ENCODE measurements at regions not wholly inside any gene's neighbourhood (a gene's known extent, or its start where the extent isn't known, plus 50 kb on each side); places are given as distances from the start of the nearest gene placed in this dataset.
"Not testable (repeated sequence)": the region's sequence is repeated elsewhere in the genome, so short reads cannot be mapped to it uniquely, and the experiment has no call there.

DNA sequence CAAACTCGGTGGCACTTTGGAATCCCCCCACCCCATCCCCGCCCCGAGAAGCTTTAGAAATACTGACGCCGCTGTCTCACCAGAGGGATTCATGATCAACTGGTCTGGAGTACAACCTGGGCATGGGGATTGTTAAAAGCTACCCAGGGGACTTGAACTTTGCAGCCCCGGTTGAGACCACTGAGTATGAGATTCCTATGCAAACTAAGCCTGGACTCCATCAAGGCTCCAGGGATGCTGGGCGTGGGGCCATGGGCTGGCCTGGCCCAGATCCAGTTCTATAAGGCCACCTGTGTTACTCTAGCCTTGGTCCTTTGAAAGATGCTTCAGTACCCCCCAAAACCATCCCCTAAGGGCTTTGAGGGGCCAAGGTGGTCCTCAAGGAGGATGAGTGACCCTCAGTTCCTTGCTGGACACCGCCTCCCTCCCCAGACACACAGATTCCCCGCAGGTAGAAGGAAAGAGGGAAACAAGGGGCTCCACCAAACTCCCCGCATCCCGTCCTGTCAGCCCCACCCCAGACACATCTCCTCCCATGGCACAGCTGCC, 68.5 kb downstream of the MRPL36 start:
- no peak for DNase-seq

GRCh38 chr5:1730487-1730847, 69.2 kb downstream of the MRPL36 start:
- no peak for DNase-seq

- no peak for DNase-seq
These were observed 69.8 kb downstream of the MRPL36 start for GRCh38 chr5:1729641-1730486.

DNA sequence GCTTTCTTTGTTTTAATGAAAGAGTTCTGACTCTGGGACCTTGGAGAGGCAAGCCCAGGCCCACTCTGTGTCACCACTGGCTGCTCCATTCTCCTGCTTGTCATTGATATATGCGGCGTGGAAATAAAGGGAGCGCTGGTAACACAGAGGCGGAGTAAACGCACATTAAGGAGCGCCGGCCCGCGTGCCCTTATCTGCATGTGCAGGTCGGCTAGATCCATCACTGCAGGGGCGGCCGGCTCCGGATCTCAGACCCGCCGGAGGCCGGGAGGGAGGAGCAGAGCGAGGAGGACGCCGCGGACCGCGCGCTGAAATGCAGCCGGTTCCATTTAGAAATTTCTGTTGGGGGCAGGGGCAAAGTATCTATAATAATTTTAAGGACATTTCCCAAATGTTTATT, 70.8 kb downstream of the MRPL36 start:
- DNase-seq, result no peak

GRCh38 chr5:1727571-1727970, 72.1 kb downstream of the MRPL36 start:
- no peak for DNase-seq

- no peak for DNase-seq
These were observed 72.7 kb downstream of the MRPL36 start for GRCh38 chr5:1726956-1727355.

GRCh38 chr5:1726469-1726865, 73.2 kb downstream of the MRPL36 start:
- no peak for DNase-seq

DNA sequence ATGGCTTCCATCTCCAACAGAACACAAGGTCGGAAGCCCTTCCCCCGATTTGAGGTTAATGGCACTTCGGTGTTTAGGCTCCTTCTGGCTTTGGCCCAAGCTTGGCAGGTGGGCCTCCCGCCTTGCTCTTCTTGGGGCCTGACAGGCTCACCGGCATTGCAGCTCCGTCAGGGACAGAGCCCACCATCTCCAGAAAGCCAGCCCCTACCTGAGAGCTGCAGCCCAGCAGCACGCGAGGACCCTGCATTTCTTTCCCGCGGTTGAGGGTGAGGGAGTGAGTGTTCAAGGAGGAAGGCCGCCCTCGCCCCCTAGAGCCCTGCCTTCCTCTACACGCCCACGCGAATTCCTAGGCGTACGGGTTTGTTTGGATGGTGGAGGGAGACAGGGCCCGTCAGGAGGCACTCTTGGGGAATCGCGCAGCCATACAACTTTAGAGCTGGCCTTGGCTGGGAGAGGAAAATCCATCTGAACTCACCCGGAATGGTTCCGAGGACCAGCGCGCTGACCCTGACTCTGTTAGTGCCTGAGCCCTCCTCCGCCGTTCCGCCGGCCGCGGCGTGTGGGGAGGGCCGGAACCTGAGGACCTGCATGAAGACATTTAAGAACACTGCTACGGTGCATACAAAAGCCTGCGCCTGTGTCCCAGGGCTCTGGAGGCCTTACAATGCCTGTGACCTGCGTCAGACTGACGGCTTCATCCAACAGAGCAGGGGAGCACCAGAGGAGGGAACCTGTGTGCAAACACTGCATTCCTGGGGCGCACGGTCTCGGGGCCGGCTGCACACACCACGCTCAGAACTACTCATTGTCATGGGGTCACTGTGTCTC, 73.8 kb downstream of the MRPL36 start:
- no peak for DNase-seq

- no peak for DNase-seq
These were observed 74.6 kb downstream of the MRPL36 start for GRCh38 chr5:1724822-1725602.

DNA sequence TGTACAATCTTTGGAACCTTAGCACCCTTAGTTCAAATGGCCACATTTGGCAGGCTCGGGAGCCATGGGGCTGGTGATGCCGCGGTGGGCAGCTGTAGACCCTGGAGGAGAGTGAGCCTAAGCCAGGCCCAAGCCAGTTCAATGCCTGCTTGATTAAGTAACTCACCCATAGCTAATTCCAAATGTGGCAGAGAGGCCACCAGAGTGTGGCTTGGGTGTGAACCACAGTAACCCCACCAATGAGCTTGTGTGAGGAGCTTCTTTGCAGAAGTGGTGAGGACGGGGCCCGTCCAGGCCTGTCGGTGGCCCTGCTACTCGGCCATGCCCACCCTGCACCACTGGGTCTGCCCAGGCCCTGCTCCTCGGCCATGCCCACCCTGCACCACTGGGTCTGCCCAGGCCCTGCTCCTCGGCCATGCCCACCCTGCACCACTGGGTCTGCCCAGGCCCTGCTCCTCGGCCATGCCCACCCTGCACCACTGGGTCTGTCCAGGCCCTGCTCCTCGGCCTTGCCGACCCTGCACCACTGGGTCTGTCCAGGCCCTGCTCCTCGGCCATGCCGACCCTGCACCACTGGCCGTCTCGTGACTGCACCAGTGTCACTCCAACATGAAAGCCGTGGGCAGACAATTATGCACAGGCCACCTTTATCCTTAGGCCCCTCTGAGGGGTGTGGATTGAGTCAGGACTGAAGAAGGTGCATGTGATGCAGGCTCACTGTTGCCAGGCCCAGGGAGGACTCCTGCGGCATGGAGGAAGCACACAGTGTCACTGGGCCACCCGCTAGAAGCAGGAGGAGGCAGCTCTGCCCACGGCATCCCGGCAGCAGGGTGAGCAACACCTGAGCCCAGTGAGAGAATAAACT, 75.4 kb downstream of the MRPL36 start:
- no peak for DNase-seq

DNA sequence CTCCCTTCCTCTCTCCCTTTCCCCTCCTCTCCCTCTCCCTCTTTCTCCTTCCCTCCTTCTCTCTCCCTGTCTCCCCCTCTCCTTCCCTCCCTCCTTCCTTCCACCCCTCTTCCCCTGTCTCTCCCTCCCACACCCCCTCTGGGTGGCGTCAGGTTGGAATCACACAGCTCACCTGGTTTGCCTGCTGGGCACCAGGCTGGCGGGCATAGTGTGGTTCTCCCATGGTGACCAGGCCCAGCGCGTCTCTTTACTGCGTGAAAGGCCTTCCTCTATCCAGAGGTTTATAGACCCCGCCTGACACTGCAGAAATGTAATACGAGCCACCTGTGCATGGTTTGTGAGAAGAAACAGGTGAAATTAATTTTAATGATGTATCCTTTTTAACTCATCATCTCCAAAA, 76.2 kb downstream of the MRPL36 start:
- DNase-seq, result no peak

DNA sequence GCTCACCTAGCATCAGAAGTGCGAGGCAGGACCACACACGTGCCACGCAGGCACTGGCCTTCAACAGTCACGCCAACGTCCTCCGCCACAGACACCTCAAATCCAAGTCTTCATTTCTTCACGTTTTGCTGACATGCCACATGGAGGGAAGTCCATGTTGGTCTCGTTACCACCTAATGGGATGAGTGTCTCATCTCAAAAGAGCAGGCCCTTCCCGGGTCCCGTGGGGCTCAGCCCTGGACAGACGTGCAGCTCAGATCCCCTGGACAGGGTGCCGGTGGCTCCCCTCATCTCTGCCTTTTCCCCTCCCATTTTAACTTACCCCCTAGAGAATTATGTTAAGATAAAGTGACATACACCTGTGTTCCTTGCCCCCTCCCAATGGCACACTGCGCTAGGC, 76.8 kb downstream of the MRPL36 start:
- DNase-seq, result no peak

DNA sequence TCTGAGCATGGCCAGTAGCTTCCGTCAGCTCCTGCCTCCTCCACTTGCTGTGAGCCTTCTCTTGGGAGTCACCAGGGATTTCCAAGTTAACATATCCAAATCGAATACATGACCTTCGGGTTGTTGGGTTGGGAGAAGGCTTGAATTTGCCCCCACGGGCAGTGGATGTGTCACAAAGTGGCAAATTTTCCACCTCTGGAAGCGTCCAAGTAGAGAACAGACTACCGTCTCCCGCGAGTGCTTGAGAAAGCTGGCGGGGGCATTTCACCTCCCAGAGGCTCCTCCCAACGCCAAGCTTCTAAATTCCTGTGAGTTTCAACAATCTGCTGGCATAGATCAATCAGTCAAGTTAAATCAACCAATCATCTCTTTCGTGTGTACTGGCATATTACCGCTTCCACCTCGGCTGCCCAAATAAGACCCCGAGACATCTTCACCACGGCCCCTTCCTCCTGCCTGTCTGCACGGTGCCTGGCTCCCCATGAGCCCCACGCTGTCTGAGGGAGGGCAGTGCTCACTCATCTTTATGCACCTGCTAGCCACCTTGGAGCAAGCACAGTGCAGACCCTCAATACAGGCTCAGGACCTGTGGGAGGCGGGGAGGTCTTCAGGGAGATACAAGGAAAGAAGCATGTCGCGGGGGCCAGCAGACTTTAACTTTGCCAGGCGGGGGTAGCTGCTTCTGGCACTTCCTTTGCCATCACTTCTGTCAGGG, 79.1 kb downstream of the MRPL36 start:
- no peak for DNase-seq

- DNase-seq, result no peak
These were observed 79.8 kb downstream of the MRPL36 start for GRCh38 chr5:1719860-1720259.

DNA sequence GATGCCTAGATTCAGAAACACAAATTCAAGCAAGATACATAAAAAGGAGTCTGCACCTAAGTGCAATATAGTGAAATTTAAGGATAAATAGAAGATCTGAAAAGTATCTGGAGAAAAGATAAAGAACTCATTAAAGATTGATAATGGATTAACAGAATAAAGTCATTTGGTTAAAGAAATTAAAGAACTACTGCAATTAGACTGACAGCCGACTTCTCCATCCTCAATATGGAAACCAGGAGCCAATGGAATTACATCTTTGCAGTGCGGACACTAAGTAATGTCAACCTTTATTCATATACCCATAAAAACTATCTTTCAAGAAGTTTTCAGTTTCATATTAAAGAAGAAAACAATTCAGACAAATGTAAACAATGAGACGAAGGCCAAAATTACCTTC, 81.0 kb downstream of the MRPL36 start:
- DNase-seq, result no peak

- not testable (repeated sequence) for DNase-seq
These were observed 89.5 kb downstream of the MRPL36 start for GRCh38 chr5:1710091-1710490.

- no peak for DNase-seq
These were observed 90.3 kb downstream of the MRPL36 start for GRCh38 chr5:1709171-1709803.

DNA sequence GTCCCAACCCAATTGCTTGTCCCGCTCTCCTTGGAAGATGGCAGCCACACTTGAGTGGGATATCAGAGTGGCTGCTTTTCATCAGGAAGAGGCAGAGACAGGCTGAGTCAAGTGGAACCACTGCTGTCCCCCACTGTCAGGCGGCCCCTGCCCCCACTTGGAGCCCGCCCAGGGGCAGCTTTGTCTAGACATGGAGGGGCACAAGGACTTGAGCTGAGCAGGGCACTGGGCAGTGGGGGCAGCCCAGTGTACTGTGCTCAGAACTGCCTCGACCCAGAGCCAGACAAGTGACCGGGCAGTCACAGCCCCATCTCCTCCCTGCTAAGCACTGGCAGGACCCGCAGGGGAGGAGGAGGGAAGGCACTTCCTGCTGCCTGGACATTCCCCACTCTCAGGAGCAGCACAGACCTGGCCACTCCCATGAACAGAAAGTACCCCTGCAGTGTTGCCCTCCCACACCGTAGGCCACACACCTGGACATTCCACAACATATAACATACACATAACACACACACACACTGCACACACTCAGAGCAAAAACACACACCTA, 91.0 kb downstream of the MRPL36 start:
- no peak for DNase-seq

DNA sequence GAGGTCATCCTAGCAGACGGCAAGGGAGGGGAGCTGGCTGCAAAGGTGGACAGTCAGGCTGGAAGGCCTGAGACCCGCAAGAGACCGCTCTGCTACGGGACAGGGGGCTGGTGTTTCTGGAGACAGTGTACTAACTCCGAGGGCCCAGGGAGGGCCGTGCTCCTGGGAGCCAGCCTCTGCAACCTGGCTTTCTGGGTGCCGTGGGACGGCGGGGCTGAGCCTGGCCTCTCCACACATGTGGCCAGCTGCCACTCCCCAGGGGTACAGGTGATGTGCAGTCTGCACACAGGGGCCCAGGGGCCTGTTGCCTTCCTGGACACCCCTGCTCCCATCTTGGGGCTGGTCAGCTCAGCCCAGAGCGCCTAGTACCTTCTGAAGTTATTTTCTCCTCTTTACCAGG, 92.2 kb downstream of the MRPL36 start:
- DNase-seq, result no peak

- no peak for DNase-seq
These were observed 93.2 kb downstream of the MRPL36 start for GRCh38 chr5:1706428-1706827.

DNA sequence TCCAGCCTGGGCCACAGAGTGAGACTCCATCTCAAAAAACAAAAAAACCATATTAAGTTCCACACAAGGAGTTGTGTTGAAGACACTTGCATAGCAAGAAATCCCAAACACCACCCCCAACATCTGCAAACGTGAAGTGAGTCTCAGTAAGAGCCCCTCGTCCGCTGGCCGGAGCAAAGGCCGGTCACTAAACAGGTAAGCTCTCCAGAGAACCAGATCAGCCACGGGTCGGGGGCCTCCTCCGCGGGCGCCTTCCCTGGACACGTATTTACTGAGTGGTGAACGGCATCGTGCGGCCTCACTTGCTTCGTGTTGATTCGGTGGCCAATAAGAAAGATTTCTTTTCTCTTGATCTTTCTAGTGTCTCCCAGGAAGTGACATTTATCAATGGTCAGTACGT, 93.6 kb downstream of the MRPL36 start:
- DNase-seq, result no peak

Measured in stimulated activated CD4-positive, alpha-beta T cell treated with anti-CD3 and anti-CD28 coated beads, Interleukin-1b, Interleukin-23, amount 100 ng/mL, for 48 hours (primary cell).